ENCODE measurements at regions not wholly inside any gene's neighbourhood (a gene's known extent, or its start where the extent isn't known, plus 50 kb on each side); places are given as distances from the start of the nearest gene placed in this dataset.

DNA sequence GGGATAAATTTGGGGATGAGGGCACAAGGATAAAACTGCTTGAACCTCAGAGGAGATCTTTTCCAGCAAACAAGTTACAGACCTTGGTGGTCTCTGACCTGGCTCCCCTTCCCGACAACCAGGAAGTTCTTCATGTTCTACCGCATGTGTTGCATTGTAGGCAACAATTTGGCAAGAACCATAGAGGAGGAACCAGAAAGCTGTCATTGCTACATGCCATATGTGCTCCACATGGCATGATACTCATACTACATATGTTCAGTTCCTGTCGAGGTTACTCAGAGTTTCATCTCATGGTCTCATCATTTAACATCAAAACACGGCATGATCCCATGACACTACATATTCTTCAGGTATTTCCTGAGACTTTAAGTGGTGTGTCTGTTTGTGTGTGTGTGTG, 235.9 kb downstream of the OR13H1 start:
- no peak for TF ChIP-seq POLR2AphosphoS5 (IDR thresholded peaks at IDR 0.05)
- TF ChIP-seq, protein P1, sequence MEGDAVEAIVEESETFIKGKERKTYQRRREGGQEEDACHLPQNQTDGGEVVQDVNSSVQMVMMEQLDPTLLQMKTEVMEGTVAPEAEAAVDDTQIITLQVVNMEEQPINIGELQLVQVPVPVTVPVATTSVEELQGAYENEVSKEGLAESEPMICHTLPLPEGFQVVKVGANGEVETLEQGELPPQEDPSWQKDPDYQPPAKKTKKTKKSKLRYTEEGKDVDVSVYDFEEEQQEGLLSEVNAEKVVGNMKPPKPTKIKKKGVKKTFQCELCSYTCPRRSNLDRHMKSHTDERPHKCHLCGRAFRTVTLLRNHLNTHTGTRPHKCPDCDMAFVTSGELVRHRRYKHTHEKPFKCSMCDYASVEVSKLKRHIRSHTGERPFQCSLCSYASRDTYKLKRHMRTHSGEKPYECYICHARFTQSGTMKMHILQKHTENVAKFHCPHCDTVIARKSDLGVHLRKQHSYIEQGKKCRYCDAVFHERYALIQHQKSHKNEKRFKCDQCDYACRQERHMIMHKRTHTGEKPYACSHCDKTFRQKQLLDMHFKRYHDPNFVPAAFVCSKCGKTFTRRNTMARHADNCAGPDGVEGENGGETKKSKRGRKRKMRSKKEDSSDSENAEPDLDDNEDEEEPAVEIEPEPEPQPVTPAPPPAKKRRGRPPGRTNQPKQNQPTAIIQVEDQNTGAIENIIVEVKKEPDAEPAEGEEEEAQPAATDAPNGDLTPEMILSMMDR (IDR thresholded peaks at IDR 0.05), result no peak

Measured in breast epithelium (tissue), 3 donors.